Sigmoid colon (tissue), 4 donors: ENCODE measurements at regions not wholly inside any gene's neighbourhood (a gene's known extent, or its start where the extent isn't known, plus 50 kb on each side); places are given as distances from the start of the nearest gene placed in this dataset.

Experiments
- CTCF ChIP-seq, 4 experiments: fragments of 450-650 bp in 3 of 4; fragments of 200-600 bp in 1 of 4; IDR thresholded peaks; one replicate each; pipeline ENCODE4 v1.5.1; 2016 to 2019; ENCODE audit warnings: antibody characterized with exemption in 4 of 4, mild to moderate bottlenecking in 3 of 4, moderate library complexity in 2 of 4
- POLR2AphosphoS5 ChIP-seq, 4 donors: sonication (generic); formaldehyde crosslinking; IDR thresholded peaks; one replicate each; pipeline ENCODE4 v1.6.1; 2017; ENCODE audit warnings: antibody characterized with exemption in 4 of 4

GRCh38 chr18:28267276-28267675 lies 90.3 kb upstream of the CDH2 start:
- no peak for TF ChIP-seq POLR2AphosphoS5 (IDR thresholded peaks at IDR 0.05)
- TF ChIP-seq CTCF (IDR thresholded peaks at IDR 0.05): no peak
